ENCODE measurements at regions not wholly inside any gene's neighbourhood (a gene's known extent, or its start where the extent isn't known, plus 50 kb on each side); places are given as distances from the start of the nearest gene placed in this dataset.

DNA sequence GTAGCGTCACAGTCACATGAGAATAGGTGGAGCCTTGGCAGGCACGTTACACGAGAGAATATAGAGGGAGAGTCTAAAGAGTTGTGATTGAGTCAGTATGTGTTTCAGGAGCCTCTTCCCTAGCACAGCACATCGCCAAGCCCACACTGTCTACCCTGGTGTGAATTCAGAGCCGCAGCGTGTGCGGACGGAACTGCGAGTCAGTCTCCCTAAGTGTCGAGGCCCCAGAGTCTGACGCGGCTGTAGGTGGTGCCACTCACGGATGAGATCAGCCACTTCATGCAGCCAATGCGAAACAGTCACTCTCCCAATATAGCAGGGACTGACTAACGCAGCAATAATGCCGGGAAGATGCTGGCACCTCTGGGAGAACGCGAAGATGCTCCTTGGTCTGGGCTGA is 587.3 kb upstream of the ID2 start:
- no peak overlapping the region for H2BK5ac ChIP-seq (ENCODE audit: insufficient read length, low read length)
- H3K4me1 ChIP-seq (ENCODE audit: insufficient read depth, low read length): no peaks in the 10 kb centered on the region
- H2AFZ ChIP-seq (ENCODE audit: low read length): no peak overlapping the region
- no peak for DNase-seq
- no peaks in the 10 kb centered on the region for H3K27me3 ChIP-seq (ENCODE audit: insufficient read depth, low read length)
- H3K9ac ChIP-seq (ENCODE audit: extremely low read depth, insufficient read length, low read length): no peak overlapping the region
- peaks cover 0 to 4% of the 10 kb centered on the region in 2 experiments; a peak in 3 of 5 replicates for H3K9me3 Mint-ChIP-seq
- no peaks in the 10 kb centered on the region for H3K79me2 ChIP-seq (ENCODE audit: insufficient read depth, low read length)
- no peak overlapping the region for H3T11ph ChIP-seq (ENCODE audit: low read length)
- no peak overlapping the region for H2BK12ac ChIP-seq (ENCODE audit: insufficient read length, low read depth, low read length)
- H4K5ac ChIP-seq (ENCODE audit: insufficient read length, low read depth, low read length): no peak overlapping the region
- no peak overlapping the region for H3K23ac ChIP-seq (ENCODE audit: insufficient read length, low read depth, low read length)
- H2BK20ac ChIP-seq (ENCODE audit: low read depth, low read length, poor library complexity, severe bottlenecking): no peak overlapping the region
- no peaks in the 10 kb centered on the region for H3K27me3 Mint-ChIP-seq (ENCODE audit: low read depth)
- no peak overlapping the region for H2BK120ac ChIP-seq (ENCODE audit: low read depth, low read length, poor library complexity, severe bottlenecking)
- H3K79me1 ChIP-seq (ENCODE audit: insufficient read depth, low read depth, low read length, poor library complexity, severe bottlenecking): no peaks in the 10 kb centered on the region
- WGBS (ENCODE audit: extremely low coverage, insufficient read length, low lambda C conversion rate): no CpG with 5 or more reads among the region's 18 CpGs
- no peak overlapping the region for H2AK5ac ChIP-seq (ENCODE audit: insufficient read length, low read length)
- H3K23me2 ChIP-seq (ENCODE audit: insufficient read length, low read depth, low read length, poor library complexity, severe bottlenecking): no peaks in the 10 kb centered on the region
- TF ChIP-seq, protein P1, sequence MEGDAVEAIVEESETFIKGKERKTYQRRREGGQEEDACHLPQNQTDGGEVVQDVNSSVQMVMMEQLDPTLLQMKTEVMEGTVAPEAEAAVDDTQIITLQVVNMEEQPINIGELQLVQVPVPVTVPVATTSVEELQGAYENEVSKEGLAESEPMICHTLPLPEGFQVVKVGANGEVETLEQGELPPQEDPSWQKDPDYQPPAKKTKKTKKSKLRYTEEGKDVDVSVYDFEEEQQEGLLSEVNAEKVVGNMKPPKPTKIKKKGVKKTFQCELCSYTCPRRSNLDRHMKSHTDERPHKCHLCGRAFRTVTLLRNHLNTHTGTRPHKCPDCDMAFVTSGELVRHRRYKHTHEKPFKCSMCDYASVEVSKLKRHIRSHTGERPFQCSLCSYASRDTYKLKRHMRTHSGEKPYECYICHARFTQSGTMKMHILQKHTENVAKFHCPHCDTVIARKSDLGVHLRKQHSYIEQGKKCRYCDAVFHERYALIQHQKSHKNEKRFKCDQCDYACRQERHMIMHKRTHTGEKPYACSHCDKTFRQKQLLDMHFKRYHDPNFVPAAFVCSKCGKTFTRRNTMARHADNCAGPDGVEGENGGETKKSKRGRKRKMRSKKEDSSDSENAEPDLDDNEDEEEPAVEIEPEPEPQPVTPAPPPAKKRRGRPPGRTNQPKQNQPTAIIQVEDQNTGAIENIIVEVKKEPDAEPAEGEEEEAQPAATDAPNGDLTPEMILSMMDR (conservative IDR thresholded peaks at IDR 0.05): no peak
- no peak overlapping the region for H4K8ac ChIP-seq (replicated peaks; ENCODE audit: insufficient read length, low read depth, low read length)
- no peak overlapping the region for H3K4ac ChIP-seq (ENCODE audit: low read depth, low read length)
- no peak overlapping the region for H3K27ac Mint-ChIP-seq
- no peaks in the 10 kb centered on the region for H4K20me1 ChIP-seq (ENCODE audit: control insufficient read depth, insufficient read depth, insufficient read length)
- H3K9me3 ChIP-seq (ENCODE audit: control insufficient read depth, low read depth, low read length): no peaks in the 10 kb centered on the region
- H3K27ac ChIP-seq (ENCODE audit: insufficient read length, low read depth, low read length): no peak overlapping the region
- H3K4me3 Mint-ChIP-seq: no peak overlapping the region
- no peak overlapping the region for H3K4me2 ChIP-seq (ENCODE audit: insufficient read depth, insufficient read length, low read length)
- no peaks in the 10 kb centered on the region; a peak in 3 of 7 replicates for H3K36me3 Mint-ChIP-seq (ENCODE audit: insufficient read depth in 1 of 3, low read depth in 3 of 3)
- no peak overlapping the region for H2BK15ac ChIP-seq (ENCODE audit: low read depth, low read length)
- H3K14ac ChIP-seq (ENCODE audit: insufficient read depth, low read length): peak overlapping the region; percentile 8; the same call in 1 of the 2 replicates
- peaks cover 5 to 8% of the 10 kb centered on the region in 2 experiments; a peak in 3 of 4 replicates for H3K4me1 Mint-ChIP-seq
- no peak overlapping the region for H3K18ac ChIP-seq (ENCODE audit: insufficient read length, low read depth, low read length)
- no peak overlapping the region for H4K91ac ChIP-seq (ENCODE audit: insufficient read length, low read depth, low read length)
- H3K56ac ChIP-seq (ENCODE audit: insufficient read length, low read depth, low read length): no peak overlapping the region

Data from H9 (cell line).